ENCODE measurements at regions not wholly inside any gene's neighbourhood (a gene's known extent, or its start where the extent isn't known, plus 50 kb on each side); places are given as distances from the start of the nearest gene placed in this dataset.

DNA sequence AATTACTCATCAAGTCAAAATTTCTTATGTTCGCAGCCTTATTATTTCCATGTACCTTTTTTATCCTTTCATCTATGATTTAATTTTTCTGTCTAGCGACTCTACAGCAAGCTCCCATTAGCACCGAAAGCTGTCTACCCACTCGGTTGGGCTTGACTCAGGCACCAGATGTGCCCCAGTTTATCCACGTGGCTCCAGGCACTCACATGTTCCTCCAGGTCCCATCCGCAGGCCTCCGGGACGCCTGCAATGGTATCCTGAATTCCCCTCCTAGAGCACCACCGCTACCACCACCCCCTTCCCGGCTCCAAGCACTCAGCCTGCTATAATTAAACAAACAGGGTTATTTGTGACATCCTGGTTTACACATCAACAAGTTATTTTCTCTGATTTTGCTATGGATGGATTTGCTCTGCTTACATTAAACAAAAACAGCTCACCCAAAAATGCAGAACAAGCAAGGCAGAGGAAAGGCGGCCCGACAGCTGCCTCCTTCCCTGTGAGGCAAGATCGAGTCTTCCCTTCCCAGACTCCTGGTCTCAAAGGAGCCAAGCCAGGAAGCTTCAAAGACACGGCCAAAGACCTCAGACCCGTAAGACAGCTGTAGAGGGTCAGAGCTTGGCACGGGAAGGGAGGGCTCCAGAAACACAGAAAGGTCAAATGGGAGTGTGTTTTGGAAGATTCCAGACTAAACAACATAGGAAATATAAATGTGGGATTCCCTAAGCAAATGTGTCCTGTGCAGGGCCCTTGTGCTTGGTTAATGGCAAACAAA is 253.8 kb downstream of the TTC8 start:
- intact Hi-C loops (cut with micrococcal nuclease) (no loop called here), dilution Hi-C loops (cut with HindIII; ENCODE audit: low sequenced_read_pairs, unreplicated experiment) (no loop called here), in situ Hi-C loops (cut with MboI; ENCODE audit: low sequenced_read_pairs) (no loop called here)
- no peak overlapping the region for H2AK5ac ChIP-seq (ENCODE audit: low read depth, low read length)
- no peak overlapping the region for H3K4ac ChIP-seq (ENCODE audit: low read depth, low read length)
- H3K27ac ChIP-seq (ENCODE audit: insufficient read depth, low read length): no peak overlapping the region
- no peak for TF ChIP-seq ELK1 (IDR thresholded peaks at IDR 0.05; ENCODE audit: borderline replicate concordance, low read depth, low read length)
- TF ChIP-seq, protein P1, sequence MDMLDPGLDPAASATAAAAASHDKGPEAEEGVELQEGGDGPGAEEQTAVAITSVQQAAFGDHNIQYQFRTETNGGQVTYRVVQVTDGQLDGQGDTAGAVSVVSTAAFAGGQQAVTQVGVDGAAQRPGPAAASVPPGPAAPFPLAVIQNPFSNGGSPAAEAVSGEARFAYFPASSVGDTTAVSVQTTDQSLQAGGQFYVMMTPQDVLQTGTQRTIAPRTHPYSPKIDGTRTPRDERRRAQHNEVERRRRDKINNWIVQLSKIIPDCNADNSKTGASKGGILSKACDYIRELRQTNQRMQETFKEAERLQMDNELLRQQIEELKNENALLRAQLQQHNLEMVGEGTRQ (IDR thresholded peaks at IDR 0.05; ENCODE audit: low read depth, low read length): no peak
- DNase-seq: no peak
- no peak overlapping the region for H3K23ac ChIP-seq (ENCODE audit: low read depth, low read length)
- H2AFZ ChIP-seq (replicated peaks; ENCODE audit: low read length, poor library complexity): no peak overlapping the region
- H4K8ac ChIP-seq (ENCODE audit: low read depth in 2 of 2, low read length in 2 of 2): no peak overlapping the region
- H3K9me3 ChIP-seq (ENCODE audit: control insufficient read depth, insufficient read depth, low read length): no peaks in the 10 kb centered on the region; the same call in 1 of the 2 replicates
- H2AK9ac ChIP-seq (replicated peaks; ENCODE audit: low read depth, low read length, poor library complexity): no peak overlapping the region
- no peaks in the 10 kb centered on the region for H4K20me1 ChIP-seq (ENCODE audit: insufficient read depth, low read length)
- BruUV-seq (replicated peaks): no TSS peak
- no peak overlapping the region for H3K18ac ChIP-seq (ENCODE audit: low read depth, low read length)
- ChIA-PET CTCF (no interaction called here), POLR2A (ENCODE audit: unreplicated experiment) (no interaction called here)
- no peak overlapping the region for H4K5ac ChIP-seq (ENCODE audit: low read depth, low read length)
- no peak overlapping the region; the same call in 1 of the 2 replicates for H3K14ac ChIP-seq (replicated peaks; ENCODE audit: low read depth, low read length)
- H3K36me3 ChIP-seq (ENCODE audit: control insufficient read depth, insufficient read depth, low read length): no peaks in the 10 kb centered on the region
- no peak overlapping the region for H4K91ac ChIP-seq (ENCODE audit: insufficient read depth, low read depth, low read length)
- H3K9me1 ChIP-seq (ENCODE audit: insufficient read depth, low read length): no peaks in the 10 kb centered on the region
- no peak overlapping the region for H3K56ac ChIP-seq (ENCODE audit: extremely low read depth, insufficient read depth, low read length)
- H3K4me3 ChIP-seq (ENCODE audit: insufficient read depth, low read depth, low read length): no peak overlapping the region
- no peaks in the 10 kb centered on the region for H3K79me1 ChIP-seq (ENCODE audit: low read depth in 1 of 2, low read length in 2 of 2)
- no peak overlapping the region for H3K4me2 ChIP-seq (ENCODE audit: low read depth, low read length)
- 53% methylated on average over 2 of the region's 16 CpGs; no CpG with 5 or more reads in 1 of the 2 experiments for WGBS, 2 experiments (ENCODE audit: extremely low coverage in 2 of 2, insufficient read length in 1 of 2)
- H2BK5ac ChIP-seq (ENCODE audit: low read depth, low read length, poor library complexity, severe bottlenecking): no peak overlapping the region
- H2BK15ac ChIP-seq (ENCODE audit: low read depth, low read length): no peak overlapping the region
- no peak overlapping the region for H3K9ac ChIP-seq (ENCODE audit: low read depth, low read length)
- no peak for ATAC-seq (ENCODE audit: low read depth)
- no peak overlapping the region for H2BK20ac ChIP-seq (ENCODE audit: low read depth, low read length)
- H3K27me3 ChIP-seq (ENCODE audit: control insufficient read depth, insufficient read depth, low read length): peaks cover 38% of the 10 kb centered on the region
- H2BK120ac ChIP-seq (ENCODE audit: low read depth, low read length): no peak overlapping the region
- H3K4me1 ChIP-seq (ENCODE audit: control insufficient read depth, insufficient read depth, low read length): no peaks in the 10 kb centered on the region

All from IMR-90 (cell line).